Activated CD8-positive, alpha-beta memory T cell treated with anti-CD3 and anti-CD28 coated beads for 36 hours (primary cell): ENCODE measurements at regions not wholly inside any gene's neighbourhood (a gene's known extent, or its start where the extent isn't known, plus 50 kb on each side); places are given as distances from the start of the nearest gene placed in this dataset.
"Not testable (repeated sequence)": the region's sequence is repeated elsewhere in the genome, so short reads cannot be mapped to it uniquely, and the experiment has no call there.

ENCODE experiments used
- CTCF ChIA-PET: fragments of 350-600 bp; sonication (Branson Sonifier 250); formaldehyde crosslinking; loops from one replicate; lab custom pipeline; 2021; ENCODE audit warnings: antibody characterized with exemption; lab: Charles Lee
- POLR2A ChIA-PET: fragments of 350-600 bp; sonication (Branson Sonifier 250); formaldehyde crosslinking; loops from one replicate; lab custom pipeline; 2021; ENCODE audit warnings: antibody characterized with exemption; lab: Charles Lee

GRCh38 chr9:97124256-97124655 is 85.3 kb upstream of the CTSV start:
- POLR2A ChIA-PET, result no interaction called here
- CTCF ChIA-PET, result no interaction called here

- POLR2A ChIA-PET, result no interaction called here
- CTCF ChIA-PET, result interaction anchor here (1.6 kb wide), 1 partner anchor 254 kb away, joined by 5 read pairs; no protein-coding TSS in a partner anchor
Observed at GRCh38 chr9:97110696-97111095, 71.8 kb upstream of the CTSV start.

DNA sequence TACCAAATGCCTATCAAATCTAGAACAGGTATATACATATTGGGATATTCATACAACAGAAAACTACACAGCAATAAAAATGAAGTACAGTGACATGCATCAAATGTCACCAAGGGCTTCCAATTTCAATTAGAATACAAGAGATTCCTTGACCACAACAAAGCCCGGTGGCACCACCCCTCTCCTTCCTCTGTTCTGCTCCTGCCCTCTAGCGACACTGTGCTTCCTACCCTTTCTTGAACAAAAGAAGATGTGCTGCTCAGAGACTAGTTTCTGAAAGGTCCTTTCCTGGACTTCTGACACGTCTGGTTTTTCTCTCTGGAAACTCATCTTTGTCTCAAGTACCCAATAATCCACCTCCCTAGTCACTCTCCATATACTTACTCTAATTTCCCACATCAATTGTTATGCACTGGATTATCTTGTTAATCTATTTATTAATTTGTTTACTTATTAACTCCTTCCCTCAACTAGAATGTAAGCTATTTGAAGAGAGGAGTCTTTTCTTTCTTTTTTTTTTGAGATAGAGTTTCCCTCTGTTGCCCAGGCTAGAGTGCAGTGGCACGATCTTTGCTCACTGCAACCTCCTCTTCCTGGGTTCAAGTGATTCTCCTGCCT is 70.4 kb upstream of the CTSV start:
- CTCF ChIA-PET, result no interaction called here

DNA sequence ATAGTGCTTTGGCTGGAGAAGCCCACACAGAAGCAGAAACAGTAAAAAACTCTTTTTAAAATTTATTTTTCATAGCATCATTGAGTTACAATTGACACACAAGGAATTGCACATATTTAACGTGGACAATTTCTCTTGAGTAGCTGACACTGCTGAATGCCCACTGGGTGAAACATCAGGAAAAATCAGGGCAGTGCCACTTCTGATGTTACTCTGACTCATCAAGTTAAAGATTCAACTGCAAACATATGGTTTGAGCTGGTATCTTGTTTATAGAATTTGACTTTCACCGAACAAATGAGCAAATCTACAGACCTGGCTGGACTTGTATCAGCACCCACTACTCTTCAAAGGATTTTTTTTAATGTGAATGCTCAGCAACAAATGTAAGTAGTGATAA is 66.3 kb upstream of the CTSV start:
- CTCF ChIA-PET, result interaction anchor here (1.2 kb wide), 1 partner anchor 510 kb away, joined by 3 read pairs; no protein-coding TSS in a partner anchor
- POLR2A ChIA-PET, result not testable (repeated sequence)

More for the DNA sequence above, 70.4 kb upstream of the CTSV start:
- POLR2A ChIA-PET, result no interaction called here

DNA sequence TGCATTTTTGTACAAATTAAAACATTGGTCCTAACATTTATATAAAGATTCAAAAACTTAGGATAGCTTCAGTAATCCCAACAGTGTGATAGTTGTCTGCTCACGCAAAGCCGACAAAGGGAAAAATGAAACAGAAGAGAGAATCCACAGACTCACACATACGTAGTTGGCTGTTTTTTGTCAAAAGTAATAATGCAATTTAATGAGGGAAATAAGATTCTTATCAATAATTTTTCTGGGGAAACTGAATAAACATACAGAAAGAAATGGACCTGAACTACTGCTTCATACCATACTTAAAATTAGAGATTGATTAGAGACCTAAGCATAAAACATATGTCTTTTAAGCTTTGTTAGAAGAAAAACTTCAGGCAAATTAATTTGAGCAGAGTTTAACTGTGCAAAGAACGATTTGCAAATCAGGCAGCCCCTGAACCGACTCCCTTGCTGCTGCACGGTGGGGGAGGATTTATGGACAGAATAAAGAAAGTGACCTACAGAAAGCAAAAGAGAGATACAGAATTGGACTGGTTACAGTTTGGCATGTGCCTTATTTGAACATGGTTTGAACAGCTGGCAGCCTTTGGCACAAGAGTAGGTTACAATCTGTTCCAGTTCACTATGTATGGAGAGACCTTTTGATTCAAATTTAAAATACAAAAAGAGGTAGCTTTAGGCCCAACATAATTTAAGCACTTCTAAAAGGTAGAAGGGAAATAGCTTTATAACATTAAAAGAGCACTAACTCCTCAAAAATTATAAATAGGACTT is 64.9 kb upstream of the CTSV start:
- POLR2A ChIA-PET, CTCF ChIA-PET: not testable (repeated sequence)

DNA sequence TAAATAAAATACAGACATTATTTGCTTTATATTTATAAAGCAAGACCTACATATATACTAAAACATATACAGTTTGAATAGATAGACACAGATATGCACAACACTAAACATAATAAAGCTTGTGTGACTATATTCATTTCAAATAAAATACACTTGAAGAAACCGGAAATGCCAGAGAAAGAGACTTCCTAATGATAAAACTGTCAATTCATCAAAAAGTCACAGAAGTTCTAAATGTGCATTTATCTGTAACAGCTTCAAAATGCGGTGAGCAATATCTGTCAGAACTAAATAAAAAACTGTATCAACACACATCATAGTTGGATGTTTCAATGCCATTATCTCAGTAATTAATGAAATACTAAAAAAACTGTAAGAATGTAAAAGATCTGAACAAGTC is 60.6 kb upstream of the CTSV start:
- CTCF ChIA-PET, POLR2A ChIA-PET: not testable (repeated sequence)

GRCh38 chr9:97096793-97097192 is 57.9 kb upstream of the CTSV start:
- ChIA-PET CTCF (no interaction called here), POLR2A (no interaction called here)

DNA sequence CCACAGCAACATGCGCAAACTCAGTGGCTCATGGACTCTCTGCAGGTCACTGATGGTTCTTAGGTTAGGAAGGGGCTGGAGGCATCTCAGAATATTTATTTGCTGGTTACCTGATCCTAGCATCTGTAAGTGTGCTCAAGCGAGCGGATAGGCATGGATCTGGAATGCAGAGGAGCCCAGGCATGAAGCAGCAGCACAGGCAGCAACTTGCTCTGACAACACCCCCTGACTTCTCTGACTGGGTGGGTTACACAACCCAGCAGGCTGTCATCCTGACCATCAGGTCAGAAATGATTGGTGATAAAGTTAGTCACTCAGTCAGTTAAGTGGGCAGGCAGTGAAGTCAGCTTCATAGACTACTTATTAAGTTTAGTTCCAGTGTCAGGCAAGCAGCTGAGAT is 50.4 kb upstream of the CTSV start:
- POLR2A ChIA-PET, result not testable (repeated sequence)
- CTCF ChIA-PET, result interaction anchor here (0.6 kb wide), 1 partner anchor 688 kb away, joined by 5 read pairs; no protein-coding TSS in a partner anchor
